Heart right ventricle (tissue), 16 donors: ENCODE measurements at regions not wholly inside any gene's neighbourhood (a gene's known extent, or its start where the extent isn't known, plus 50 kb on each side); places are given as distances from the start of the nearest gene placed in this dataset.

Experiments used
- ATAC-seq, 8 donors: fragments of 200-7000 bp; cut with Tn5 transposase; one replicate each; pipeline ENCODE4 v1.9.1; 2020; ENCODE audit warnings: mild to moderate bottlenecking in 8 of 8, moderate library complexity in 8 of 8, moderate number of reproducible peaks in 1 of 8
- DNase-seq, 2 donors: peaks; one replicate each; pipeline ENCODE4 v3.0.0-alpha.2; 2020
- H3K27ac ChIP-seq, 10 donors: fragments of 200-600 bp; sonication (generic) in 2 of 10; one replicate each; pipeline versions ENCODE4 v1.5.0 to v1.8.0; 2020 to 2022; ENCODE audit warnings: mild to moderate bottlenecking in 3 of 10
- H3K27me3 ChIP-seq, 7 donors: fragments of 200-600 bp; one replicate each; pipeline ENCODE4 v1.8.0; 2021 to 2022; ENCODE audit warnings: mild to moderate bottlenecking in 2 of 7
- H3K36me3 ChIP-seq, 9 donors: fragments of 200-600 bp; sonication (generic) in 1 of 9; one replicate each; pipeline versions ENCODE4 v1.5.0 to v1.8.0; 2020 to 2022; ENCODE audit warnings: mild to moderate bottlenecking in 2 of 9
- H3K4me1 ChIP-seq, 9 donors: fragments of 200-600 bp; sonication (generic) in 1 of 9; one replicate each; pipeline versions ENCODE4 v1.5.0 to v1.8.0; 2020 to 2022; ENCODE audit warnings: mild to moderate bottlenecking in 4 of 9
- H3K4me3 ChIP-seq, 10 donors: fragments of 200-600 bp; sonication (generic) in 2 of 10; one replicate each; pipeline versions ENCODE4 v1.5.0 to v1.8.0; 2020 to 2022; ENCODE audit warnings: mild to moderate bottlenecking in 7 of 10, moderate library complexity in 2 of 10
- H3K9me3 ChIP-seq, 11 donors: fragments of 200-600 bp in 10 of 11; sonication (generic) in 2 of 11; one replicate each; pipeline versions ENCODE4 v1.5.0 to v1.8.0; 2013 to 2022; ENCODE audit warnings: mild to moderate bottlenecking in 2 of 11, control low read depth in 1 of 11, moderate library complexity in 1 of 11
- WGBS, 2 donors: extraction: QIAGEN DNeasy Blood & Tissue Kit; methylation state at CpG; one replicate each; pipeline ENCODE4 v1.1.7; 2013; ENCODE audit warnings: inconsistent platforms in 1 of 2; 5-methylcytosine and 5-hydroxymethylcytosine counted together
- intact Hi-C, 10 donors: fragments of 100-400 bp; cut with DNase I; formaldehyde crosslinking; loops; one replicate each; pipeline versions ENCODE4 v1.11.1 to v1.14.2; 2022
- TF ChIP-seq, protein P1 (sequence below), 9 donors: fragments of 200-600 bp; sonication (generic) in 2 of 9; IDR thresholded peaks; one replicate each; pipeline versions ENCODE4 v1.5.0 to v1.8.0; 2021 to 2022; ENCODE audit warnings: antibody characterized with exemption in 9 of 9, mild to moderate bottlenecking in 5 of 9, moderate library complexity in 1 of 9
- donor health status: Arrhythmogenic right ventricular cardiomyopathy.
- donor health status: ischemic (EF 13 %, LVEDD 7.1; RV severe dilation, severe dysfunction).
- donor health status: healthy with polysubstance abuse.
- donor health status: DM: no; HTN: yes; CAD: no.
- donor health status: DM: no; HTN: no; CAD: no.
- donor health status: ischemic (EF 25% LVEDD 6.9; RV normal size, moderate dysfunction).
- donor health status: ischemic (EF 25% LVEDD 5.7; RV mildly dilated, moderate dysfunction).
- donor health status: healthy.
- donor health status: DM: yes; HTN: yes; CAD: no.
- donor health status: Ischemic cardiomyopathy.
- donor health status: ischemic (EF 35%, LVEDD 5.7; RV mildly dilated, moderate dysfunction).
- donor health status: nonischemic (EF 11% LVEDD 7.7; RV severe dilation, severe dysfunction).
- donor health status: DM: yes; HTN: yes; CAD: no.
- donor health status: PGD.
- donor health status: ischemic (EF 29% LVEDD 5.4; RV normal size, mild dysfunction).
- donor health status: nonischemic (EF 23%, LVEDD 6.1; RV moderate dilation, normal function).

DNA sequence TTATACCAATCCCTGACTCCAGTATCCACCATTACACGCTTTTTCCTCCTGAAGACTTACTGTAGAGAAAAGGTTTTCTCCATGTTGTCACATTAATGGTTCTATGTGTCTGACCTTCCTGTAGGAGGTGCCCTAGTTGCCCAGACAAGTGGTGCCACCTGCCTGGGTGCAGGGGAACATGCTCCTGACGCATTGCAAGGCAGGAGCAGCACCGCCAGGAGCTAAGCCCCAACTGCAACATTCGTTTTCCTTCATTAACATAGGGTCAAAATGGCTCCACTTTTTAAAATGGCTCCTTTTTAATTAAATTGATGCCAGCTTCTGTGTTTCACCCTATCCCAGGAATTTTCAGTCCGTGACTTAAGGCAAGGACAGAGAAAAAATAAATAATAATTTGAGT, 220.1 kb upstream of the SAMSN1 start:
- no peak overlapping the region for H3K27ac ChIP-seq
- no peaks in the 10 kb centered on the region for H3K9me3 ChIP-seq
- H3K27me3 ChIP-seq, result no peaks in the 10 kb centered on the region
- no peak for ATAC-seq
- peaks cover 0 to 13% (median 0%) of the 10 kb centered on the region in 9 donors for H3K4me1 ChIP-seq
- WGBS, 2 donors, result 83 to 87% methylated on average over 5 of the region's 5 CpGs
- intact Hi-C loops, result no loop called here
- DNase-seq, result no peak
- no peaks in the 10 kb centered on the region for H3K36me3 ChIP-seq
- TF ChIP-seq, protein P1, sequence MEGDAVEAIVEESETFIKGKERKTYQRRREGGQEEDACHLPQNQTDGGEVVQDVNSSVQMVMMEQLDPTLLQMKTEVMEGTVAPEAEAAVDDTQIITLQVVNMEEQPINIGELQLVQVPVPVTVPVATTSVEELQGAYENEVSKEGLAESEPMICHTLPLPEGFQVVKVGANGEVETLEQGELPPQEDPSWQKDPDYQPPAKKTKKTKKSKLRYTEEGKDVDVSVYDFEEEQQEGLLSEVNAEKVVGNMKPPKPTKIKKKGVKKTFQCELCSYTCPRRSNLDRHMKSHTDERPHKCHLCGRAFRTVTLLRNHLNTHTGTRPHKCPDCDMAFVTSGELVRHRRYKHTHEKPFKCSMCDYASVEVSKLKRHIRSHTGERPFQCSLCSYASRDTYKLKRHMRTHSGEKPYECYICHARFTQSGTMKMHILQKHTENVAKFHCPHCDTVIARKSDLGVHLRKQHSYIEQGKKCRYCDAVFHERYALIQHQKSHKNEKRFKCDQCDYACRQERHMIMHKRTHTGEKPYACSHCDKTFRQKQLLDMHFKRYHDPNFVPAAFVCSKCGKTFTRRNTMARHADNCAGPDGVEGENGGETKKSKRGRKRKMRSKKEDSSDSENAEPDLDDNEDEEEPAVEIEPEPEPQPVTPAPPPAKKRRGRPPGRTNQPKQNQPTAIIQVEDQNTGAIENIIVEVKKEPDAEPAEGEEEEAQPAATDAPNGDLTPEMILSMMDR (IDR thresholded peaks at IDR 0.05), result no peak
- no peak overlapping the region for H3K4me3 ChIP-seq

DNA sequence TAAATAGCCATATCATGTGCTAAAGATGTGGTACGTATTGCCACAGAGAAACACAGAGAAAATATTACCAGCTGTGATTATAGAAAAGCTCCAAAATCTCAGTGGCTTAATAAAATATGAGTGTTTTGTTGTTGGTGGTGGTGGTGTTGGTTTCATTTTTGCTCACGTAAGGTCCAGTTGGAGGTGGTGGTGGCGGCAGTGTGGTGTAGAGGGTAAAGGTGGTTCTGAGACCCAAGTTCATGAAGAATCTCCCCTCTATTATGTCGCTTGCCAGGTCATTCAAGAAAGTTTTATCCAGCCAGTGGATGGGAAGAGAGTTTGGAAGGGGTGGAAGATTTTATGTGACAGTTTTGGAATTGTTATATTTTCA, 217.6 kb upstream of the SAMSN1 start:
- peak overlapping the region in 2 of 10 donors; percentile 6 to 83 for H3K27ac ChIP-seq
- no peak overlapping the region for H3K4me3 ChIP-seq
- WGBS, 2 donors, result 78 to 88% methylated on average over 4 of the region's 4 CpGs
- ATAC-seq (no peak), DNase-seq (no peak)
- peaks cover 0 to 13% (median 0%) of the 10 kb centered on the region in 9 donors for H3K4me1 ChIP-seq
- intact Hi-C loops, result no loop called here
- H3K27me3 ChIP-seq, result no peaks in the 10 kb centered on the region
- no peaks in the 10 kb centered on the region for H3K36me3 ChIP-seq
- peaks cover 0 to 9% (median 0%) of the 10 kb centered on the region in 11 donors for H3K9me3 ChIP-seq
- TF ChIP-seq, protein P1 (IDR thresholded peaks at IDR 0.05), result no peak

DNA sequence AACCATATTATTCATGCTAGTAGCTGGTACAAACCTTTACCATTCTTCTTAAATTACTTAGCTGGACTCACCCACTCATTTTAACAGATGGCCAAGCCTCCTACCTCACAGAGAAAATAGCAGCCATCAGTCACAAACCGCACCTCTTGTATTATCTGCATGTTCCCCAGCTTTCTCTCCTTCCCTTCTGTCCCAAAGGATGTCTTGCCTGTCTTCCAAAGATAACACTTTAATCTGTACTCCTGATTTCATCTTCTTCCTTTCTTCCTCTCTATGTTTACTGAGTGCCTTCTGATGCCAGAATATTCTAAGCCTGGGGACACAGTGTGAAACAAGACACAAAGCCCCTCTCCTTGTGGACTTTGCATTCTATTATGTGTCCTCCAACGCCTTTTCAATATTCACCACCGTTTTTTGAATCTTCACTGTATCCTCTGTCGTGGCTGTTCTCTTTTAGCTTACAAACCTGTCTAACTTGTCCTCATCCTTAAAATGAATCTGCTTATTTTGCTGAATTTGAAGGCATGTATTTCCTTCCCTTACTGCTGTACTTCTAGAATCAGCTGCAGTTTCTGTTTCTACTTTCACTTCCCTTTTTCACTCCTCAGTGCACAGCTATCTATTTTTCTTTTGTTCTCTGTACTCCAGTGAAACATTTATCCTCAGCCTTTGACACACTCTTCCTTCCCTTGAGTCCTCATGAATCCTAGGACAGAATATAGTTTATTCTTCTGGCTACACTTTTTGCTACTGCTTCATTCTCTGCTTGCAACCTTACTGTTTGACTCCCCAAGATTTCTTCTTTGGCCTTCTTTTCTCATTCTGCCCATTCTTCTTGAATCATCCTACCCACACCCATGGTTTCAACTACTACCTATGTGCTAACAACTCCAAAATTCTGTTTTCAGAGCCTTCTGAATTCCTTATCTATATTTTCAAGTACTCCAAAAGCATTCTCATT, 216.9 kb upstream of the SAMSN1 start:
- peak in 6 of 8 donors; percentile 44 to 73 (median 66) for ATAC-seq
- intact Hi-C loops, result no loop called here
- Histone ChIP-seq H3K27ac (peak overlapping the region in 3 of 10 donors; percentile 6 to 83 (median 53)), H3K9me3 (peaks cover 0 to 10% (median 0%) of the 10 kb centered on the region in 11 donors), H3K4me3 (peak overlapping the region in 4 of 10 donors; percentile 10 to 42 (median 17)), H3K4me1 (peaks cover 0 to 13% (median 0%) of the 10 kb centered on the region in 9 donors), H3K36me3 (no peaks in the 10 kb centered on the region), H3K27me3 (no peaks in the 10 kb centered on the region)
- TF ChIP-seq, protein P1 (IDR thresholded peaks at IDR 0.05), result no peak
- WGBS, 2 donors, result 33 to 40% methylated on average over 4 of the region's 4 CpGs
- DNase-seq, result no peak

DNA sequence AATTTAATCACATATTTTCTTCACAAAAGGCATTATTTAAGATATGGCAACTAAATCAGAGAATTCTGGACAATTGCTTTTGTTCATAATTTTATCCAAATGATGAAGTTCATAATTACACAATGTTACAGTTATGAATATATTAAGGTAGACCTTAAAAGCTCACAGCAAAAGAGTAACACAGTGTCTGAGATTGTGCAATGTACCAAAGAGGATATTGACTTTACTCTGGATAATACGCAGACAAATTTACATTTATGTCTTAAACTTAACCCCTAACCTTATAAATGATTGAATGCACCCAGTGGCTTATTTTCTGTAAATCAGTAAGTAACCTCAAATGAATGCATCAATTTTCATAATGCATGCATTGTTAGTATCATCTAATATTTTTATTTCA, 216.2 kb upstream of the SAMSN1 start:
- H3K4me3 ChIP-seq, result peak overlapping the region in 3 of 10 donors; percentile 10 to 42 (median 23)
- WGBS, 2 donors, result 75 to 78% methylated on average over 1 of the region's 1 CpG

More for the DNA sequence above, 216.2 kb upstream of the SAMSN1 start:
- peaks cover 0 to 10% (median 0%) of the 10 kb centered on the region in 11 donors for H3K9me3 ChIP-seq
- intact Hi-C loops, result no loop called here
- TF ChIP-seq, protein P1 (IDR thresholded peaks at IDR 0.05), result no peak
- no peak for ATAC-seq
- no peaks in the 10 kb centered on the region for H3K27me3 ChIP-seq
- no peak for DNase-seq
- H3K4me1 ChIP-seq, result peaks cover 0 to 13% (median 0%) of the 10 kb centered on the region in 9 donors
- no peaks in the 10 kb centered on the region for H3K36me3 ChIP-seq
- peak overlapping the region in 1 of 10 donors; percentile 83 for H3K27ac ChIP-seq
